Vagina (tissue), 2 donors: ENCODE measurements at regions not wholly inside any gene's neighbourhood (a gene's known extent, or its start where the extent isn't known, plus 50 kb on each side); places are given as distances from the start of the nearest gene placed in this dataset.

Source experiments
- POLR2A ChIP-seq, 2 donors: fragments of 450-650 bp; IDR thresholded peaks; one replicate each; pipeline ENCODE4 v1.6.1; 2017; ENCODE audit warnings: antibody characterized with exemption in 2 of 2, mild to moderate bottlenecking in 2 of 2, moderate library complexity in 2 of 2
- POLR2AphosphoS5 ChIP-seq, 2 donors: sonication (generic); formaldehyde crosslinking; IDR thresholded peaks; one replicate each; pipeline ENCODE4 v1.9.0; 2017; ENCODE audit warnings: antibody characterized with exemption in 2 of 2, mild to moderate bottlenecking in 2 of 2, low read depth in 1 of 2; ENCODE audit not compliant: insufficient read depth in 1 of 2
- TF ChIP-seq, protein P1 (sequence below), 3 experiments: fragments of 450-650 bp in 2 of 3; fragments of 200-600 bp in 1 of 3; sonication (generic) in 1 of 3; IDR thresholded peaks; one replicate each; pipeline ENCODE4 v1.5.1; 2017 to 2019; ENCODE audit warnings: antibody characterized with exemption in 3 of 3, mild to moderate bottlenecking in 2 of 3, moderate library complexity in 2 of 3

DNA sequence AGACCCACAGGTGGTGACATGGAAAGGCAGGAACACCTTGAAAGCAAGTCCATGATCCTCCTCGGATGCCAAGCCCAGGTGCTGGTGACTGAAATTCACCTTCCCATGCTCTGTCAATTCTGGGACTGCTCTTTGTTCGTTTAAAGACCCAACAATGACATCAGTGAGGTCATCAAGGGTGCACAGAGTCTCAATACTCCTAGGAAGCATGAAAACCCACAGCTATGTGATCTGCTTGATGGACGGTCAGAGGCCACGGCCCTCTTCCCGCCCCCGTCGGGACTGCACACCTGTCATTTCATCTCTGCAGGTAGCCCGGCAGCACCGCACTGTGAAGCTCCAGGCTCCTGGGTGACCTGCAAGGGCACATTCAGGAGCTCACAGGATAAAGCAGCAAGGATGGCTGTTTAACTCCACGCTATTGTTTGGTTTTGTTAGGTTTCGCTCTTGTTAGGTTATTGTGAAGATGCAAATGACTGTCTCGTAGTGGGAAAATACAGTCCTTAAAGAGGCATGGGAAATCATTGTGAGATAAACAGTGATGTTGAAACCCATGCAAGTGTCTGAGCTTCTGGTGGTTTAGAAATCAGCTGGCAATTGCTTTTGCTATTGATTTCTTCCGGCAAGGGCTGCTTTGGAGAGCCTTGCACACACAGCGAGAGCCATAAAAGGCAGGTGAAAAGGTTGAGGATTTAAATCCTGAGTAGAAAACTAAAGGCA is 124.8 kb upstream of the AJAP1 start:
- TF ChIP-seq POLR2AphosphoS5 (IDR thresholded peaks at IDR 0.05; ENCODE audit: insufficient read depth in 1 of 2, low read depth in 1 of 2) (no peak), POLR2A (IDR thresholded peaks at IDR 0.05) (no peak)
- TF ChIP-seq, protein P1, sequence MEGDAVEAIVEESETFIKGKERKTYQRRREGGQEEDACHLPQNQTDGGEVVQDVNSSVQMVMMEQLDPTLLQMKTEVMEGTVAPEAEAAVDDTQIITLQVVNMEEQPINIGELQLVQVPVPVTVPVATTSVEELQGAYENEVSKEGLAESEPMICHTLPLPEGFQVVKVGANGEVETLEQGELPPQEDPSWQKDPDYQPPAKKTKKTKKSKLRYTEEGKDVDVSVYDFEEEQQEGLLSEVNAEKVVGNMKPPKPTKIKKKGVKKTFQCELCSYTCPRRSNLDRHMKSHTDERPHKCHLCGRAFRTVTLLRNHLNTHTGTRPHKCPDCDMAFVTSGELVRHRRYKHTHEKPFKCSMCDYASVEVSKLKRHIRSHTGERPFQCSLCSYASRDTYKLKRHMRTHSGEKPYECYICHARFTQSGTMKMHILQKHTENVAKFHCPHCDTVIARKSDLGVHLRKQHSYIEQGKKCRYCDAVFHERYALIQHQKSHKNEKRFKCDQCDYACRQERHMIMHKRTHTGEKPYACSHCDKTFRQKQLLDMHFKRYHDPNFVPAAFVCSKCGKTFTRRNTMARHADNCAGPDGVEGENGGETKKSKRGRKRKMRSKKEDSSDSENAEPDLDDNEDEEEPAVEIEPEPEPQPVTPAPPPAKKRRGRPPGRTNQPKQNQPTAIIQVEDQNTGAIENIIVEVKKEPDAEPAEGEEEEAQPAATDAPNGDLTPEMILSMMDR (IDR thresholded peaks at IDR 0.05) = no peak
